CD4-positive, alpha-beta T cell treated with Interleukin-6 for 4 hours (primary cell): ENCODE measurements at regions not wholly inside any gene's neighbourhood (a gene's known extent, or its start where the extent isn't known, plus 50 kb on each side); places are given as distances from the start of the nearest gene placed in this dataset.
"Not testable (repeated sequence)": the region's sequence is repeated elsewhere in the genome, so short reads cannot be mapped to it uniquely, and the experiment has no call there.

Source experiments
- DNase-seq: peaks from one replicate; pipeline ENCODE4 v3.0.0-alpha.2; 2020; ENCODE audit warnings: mixed read lengths

DNA sequence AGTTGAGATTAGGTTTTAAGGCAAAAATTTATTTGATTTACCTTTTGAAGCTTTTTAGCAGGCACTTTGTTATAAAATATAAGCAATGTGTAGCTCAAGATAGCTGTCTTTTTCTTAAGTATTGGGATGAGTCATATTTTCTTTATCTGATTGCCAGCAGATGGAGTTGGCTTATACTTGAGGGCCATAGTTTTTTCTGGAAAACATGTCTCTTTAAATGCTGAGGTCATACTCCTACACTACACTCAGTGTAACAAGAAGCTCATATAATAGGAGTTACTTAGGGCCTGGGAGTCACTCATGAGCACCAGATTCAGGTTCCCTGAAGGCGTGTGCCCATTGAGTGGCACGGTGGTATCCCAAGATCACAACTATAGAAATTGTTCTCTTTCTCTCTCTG is 579.8 kb downstream of the EDEM1 start:
- no peak for DNase-seq

GRCh38 chr3:5768281-5768945 is 580.9 kb downstream of the EDEM1 start:
- DNase-seq: no peak

DNA sequence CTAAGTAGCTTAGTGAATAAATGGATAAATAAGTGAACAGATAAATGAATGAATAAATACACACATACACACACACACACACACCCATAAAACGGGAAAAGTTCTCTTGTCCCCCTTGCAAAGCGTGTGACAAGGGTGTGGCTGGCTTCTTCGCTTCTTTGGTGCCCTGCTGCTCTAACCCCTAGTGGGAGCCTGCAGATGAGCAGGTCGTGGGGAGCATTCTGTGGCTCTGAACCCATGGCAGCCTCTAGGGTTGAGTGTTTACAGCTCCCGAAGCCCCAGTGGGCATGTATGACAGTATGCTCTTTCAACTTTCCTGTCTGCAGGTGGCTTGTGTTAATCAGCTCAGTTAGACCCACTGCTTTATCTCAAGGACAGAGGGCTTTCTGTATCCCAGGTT is 582.3 kb downstream of the EDEM1 start:
- DNase-seq: no peak

DNA sequence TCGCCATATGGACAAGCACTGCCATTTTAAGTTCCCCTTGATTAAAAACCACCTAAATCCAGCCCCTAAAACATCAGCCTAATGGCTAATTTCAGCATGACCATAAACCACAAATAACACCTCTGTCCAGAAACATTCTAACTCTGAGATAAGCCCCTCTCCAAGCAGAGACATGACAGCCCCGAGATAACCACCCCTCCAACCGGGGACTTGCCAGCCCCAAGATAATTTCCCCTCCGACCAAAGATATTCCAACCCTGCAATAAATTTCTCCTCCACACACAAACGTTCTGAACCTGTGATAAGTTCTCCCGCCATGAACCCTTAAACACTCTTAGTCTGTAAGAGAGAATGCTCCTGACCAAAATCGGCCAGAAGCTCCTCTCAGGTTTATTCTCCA is 586.8 kb downstream of the EDEM1 start:
- no peak for DNase-seq

GRCh38 chr3:5775100-5775499 is 587.6 kb downstream of the EDEM1 start:
- not testable (repeated sequence) for DNase-seq

GRCh38 chr3:5784690-5785089 is 597.2 kb downstream of the EDEM1 start:
- DNase-seq: no peak

DNA sequence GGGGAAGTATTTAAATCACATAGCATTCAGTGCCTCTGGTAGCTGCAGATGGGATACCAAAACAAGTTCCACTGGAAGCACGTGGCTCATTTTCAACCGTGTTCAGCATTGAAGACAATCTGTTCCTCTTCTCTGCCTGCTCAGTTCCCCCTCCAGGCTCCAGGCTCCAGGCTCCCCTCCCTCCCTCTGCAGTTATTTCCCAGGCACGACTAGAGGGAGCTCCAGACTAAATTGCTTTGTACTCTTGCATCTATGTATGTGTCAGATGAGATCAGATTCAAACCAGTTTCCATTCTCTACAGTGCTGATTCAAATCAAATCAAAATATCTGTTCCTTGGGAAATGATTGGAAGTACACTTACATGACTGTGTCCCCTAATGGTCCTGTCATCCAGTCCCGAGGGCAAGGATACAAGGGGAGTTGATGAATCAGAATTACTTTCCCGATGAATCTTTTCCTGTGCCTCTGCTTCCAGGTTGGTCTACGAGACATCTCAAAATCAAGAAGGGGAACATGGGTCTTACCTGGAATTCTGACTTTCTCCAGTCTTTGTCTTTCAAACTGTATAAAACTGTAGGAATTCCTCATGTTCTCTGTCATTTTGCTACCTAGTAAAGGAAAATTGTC is 600.5 kb downstream of the EDEM1 start:
- no peak for DNase-seq

GRCh38 chr3:5788496-5788895 is 601.0 kb downstream of the EDEM1 start:
- DNase-seq: no peak

- DNase-seq: no peak
Measured at GRCh38 chr3:5791558-5791957, 604.1 kb downstream of the EDEM1 start.

GRCh38 chr3:5796541-5796940 is 609.0 kb downstream of the EDEM1 start:
- DNase-seq: no peak

GRCh38 chr3:5798809-5799208 is 611.3 kb downstream of the EDEM1 start:
- DNase-seq: no peak

GRCh38 chr3:5799398-5799797 is 611.9 kb downstream of the EDEM1 start:
- DNase-seq: no peak

GRCh38 chr3:5800965-5801364 is 613.5 kb downstream of the EDEM1 start:
- DNase-seq: no peak

DNA sequence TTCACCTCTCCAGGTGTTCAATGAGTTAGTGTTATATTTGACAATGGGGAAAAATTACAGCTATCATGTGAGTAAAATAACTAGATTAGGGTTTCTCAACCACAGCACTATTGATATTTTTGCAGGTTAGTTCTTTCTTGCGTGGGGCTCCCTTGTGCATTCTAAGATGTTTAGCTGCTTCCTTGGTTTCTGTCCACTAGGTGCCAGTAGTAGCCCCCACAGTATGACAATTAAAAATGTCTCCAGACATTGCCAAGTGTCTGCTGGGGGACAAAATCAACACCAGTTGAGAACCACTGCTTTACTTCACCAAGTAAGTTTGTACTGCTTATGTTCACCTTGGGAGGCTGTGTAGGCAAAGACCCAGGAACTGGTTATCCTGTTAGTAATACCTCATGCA is 618.7 kb downstream of the EDEM1 start:
- DNase-seq: no peak

DNA sequence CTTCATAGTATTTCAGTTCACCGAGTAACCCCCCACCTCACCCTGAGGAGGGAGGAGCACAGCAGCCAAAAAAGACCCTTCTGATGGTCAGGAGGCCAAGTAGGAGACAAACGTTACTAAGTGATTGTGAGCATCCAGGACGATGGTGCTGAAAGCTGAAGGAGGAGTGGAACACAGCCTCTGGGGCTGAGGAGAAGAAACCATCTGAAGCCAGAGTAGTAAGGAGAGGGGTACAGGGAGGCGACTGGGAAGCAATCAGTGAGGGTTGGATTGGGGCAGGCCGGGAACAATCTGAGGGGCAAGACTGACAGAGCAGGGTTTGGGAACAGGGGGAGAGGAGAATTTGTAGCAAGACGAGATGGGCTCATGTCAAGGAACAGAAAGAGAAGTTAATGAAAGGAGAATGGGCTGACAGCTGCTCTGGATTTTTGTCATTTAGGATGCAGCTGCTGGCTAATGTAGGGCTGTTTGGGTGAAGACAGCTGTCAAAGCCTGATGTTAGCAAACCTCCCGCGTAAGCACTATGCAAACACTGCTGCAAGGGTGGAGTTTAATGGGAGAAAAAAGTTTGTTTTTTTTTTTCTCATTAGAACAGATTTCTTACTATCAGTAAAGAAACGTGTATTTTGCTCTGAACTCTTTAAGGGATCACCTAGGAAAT is 622.2 kb downstream of the EDEM1 start:
- DNase-seq: no peak

GRCh38 chr3:5811016-5811415 is 623.5 kb downstream of the EDEM1 start:
- DNase-seq: no peak

DNA sequence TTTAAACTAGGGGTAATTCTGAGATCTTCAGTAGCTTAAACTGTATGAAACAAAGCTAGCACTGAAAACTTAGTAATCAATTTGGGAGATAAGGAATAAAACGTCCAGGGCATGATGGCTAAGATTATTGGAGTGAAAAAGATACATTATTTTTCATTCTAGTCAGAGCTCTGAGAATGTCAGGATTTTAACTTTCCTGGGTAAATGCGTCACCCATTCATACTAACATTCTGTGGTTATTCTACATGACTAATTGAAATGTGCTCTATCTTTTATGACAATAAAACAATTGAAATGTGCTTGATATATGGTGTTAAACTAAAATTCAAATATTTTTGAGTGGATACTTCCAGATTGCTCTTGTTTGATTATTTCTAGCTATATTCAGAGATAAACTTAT is 626.0 kb downstream of the EDEM1 start:
- DNase-seq: no peak

DNA sequence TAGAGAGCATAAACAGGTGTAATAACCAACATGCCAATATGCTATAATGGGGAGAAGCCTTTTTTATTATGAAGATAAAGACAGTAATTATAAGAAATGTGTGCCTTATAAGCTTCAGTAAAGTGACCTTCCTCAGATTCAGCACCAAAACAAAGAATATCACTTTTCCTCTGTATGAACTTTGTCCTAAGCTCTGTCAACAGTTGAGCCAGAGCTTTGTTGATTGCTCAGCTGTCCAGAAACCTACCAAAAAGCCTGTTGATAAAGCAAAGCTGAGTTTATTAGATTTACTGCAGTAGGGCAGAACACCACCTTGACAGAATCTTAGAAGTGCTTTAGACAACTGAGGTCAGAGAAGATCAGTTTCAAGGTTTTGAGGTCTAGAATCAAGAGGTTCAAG is 635.3 kb downstream of the EDEM1 start:
- no peak for DNase-seq

DNA sequence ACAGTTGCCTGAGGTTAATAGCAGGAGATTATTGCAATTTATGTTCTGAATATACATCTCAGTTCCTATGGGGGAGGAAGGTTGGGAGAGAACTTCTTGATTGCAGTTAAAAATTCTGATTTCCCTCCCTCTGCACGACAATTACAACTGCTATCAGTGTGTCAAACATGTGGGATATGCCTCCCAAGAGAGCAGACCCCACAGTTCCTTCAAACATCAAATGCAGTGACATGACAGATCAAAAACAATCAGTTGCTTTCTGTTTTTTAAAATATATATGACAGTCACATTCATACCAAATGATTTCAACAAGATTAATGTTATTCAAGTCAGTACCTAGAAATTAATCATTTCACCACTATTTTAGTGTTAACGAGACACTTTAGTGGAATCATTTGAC is 639.0 kb downstream of the EDEM1 start:
- DNase-seq: no peak

- DNase-seq: no peak
Measured at GRCh38 chr3:5828251-5828650, 640.7 kb downstream of the EDEM1 start.

GRCh38 chr3:5840056-5840455 is 652.5 kb downstream of the EDEM1 start:
- DNase-seq: no peak

DNA sequence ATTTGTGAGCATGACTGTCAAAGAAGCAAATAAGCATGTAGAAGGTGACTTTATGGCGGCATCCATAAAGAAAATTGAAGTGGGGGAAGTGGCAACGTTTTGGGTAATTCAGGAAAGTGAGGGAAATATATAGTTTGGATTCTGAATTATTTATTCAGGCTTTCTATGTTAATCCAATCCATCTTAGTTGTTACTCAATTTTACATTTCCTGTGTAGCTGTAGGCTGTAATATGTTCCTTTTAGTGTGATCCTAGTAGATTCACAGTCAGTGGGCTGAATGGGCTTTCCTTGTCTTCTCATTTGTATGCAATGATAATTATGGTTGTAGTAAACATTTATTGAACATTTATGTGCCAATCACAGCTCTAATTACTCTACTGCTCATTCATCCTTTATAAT is 654.1 kb downstream of the EDEM1 start:
- no peak for DNase-seq

GRCh38 chr3:5846261-5846660 is 658.8 kb downstream of the EDEM1 start:
- DNase-seq: no peak

DNA sequence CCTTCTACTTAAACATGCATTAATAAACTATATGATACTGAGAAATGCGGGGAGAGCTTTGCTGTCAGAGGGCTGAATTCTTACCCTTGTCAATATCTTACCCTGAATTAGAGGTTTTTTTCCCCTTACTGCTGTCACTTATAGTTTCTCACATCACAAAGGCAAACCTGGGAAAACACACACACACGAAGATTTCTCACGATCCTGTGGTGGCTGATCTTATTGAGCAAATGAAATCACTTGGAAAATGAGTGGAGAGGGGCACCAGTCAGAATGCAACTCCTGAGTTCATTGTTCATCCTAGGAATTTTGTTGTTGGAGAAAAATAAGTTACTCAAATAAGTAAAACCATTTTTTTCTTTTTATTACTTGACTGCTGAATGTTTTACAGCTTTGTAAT is 673.6 kb downstream of the EDEM1 start:
- no peak for DNase-seq

- no peak for DNase-seq
Measured at GRCh38 chr3:5874931-5875341, 687.4 kb downstream of the EDEM1 start.
